SK-N-SH (cell line): ENCODE measurements at regions not wholly inside any gene's neighbourhood (a gene's known extent, or its start where the extent isn't known, plus 50 kb on each side); places are given as distances from the start of the nearest gene placed in this dataset.

Experiments used
- CTCF ChIA-PET: fragments of 300-600, 350-600 bp; formaldehyde crosslinking; extraction: SDS; loops from one replicate; lab custom pipeline; 2021; lab: Yijun Ruan, JAX
- POLR2A ChIA-PET: fragments of 350-600 bp; sonication (Branson Sonifier 250); formaldehyde crosslinking; extraction: SDS; loops from one replicate; lab custom pipeline; 2020; ENCODE audit warnings: antibody characterized with exemption, inconsistent platforms; lab: Yijun Ruan, JAX
- DNase-seq: peaks from one replicate; pipeline ENCODE4 v3.0.0; 2012
- H2AFZ ChIP-seq: fragments of 200-600 bp; sonication (generic); 2 replicates; pipeline ENCODE4 v1.8.1; 2016; ENCODE audit warnings: antibody characterized with exemption, mild to moderate bottlenecking, low read depth
- H3F3A ChIP-seq: fragments of 200-600 bp; sonication (generic); replicated peaks from 2 replicates; pipeline ENCODE3; 2016; ENCODE audit warnings: antibody characterized with exemption, mild to moderate bottlenecking; ENCODE audit not compliant: insufficient read depth
- H3K27ac ChIP-seq, 2 experiments: fragments of 200-500 bp in 1 of 2; fragments of 200-600 bp in 1 of 2; sonication (Bioruptor generic) in 1 of 2; sonication (generic), shearing (Covaris generic) in 1 of 2; 2 replicates each; pipeline versions ENCODE4 v1.5.1 to v1.6.1; 2014 to 2016; ENCODE audit warnings: low read depth in 2 of 2, inconsistent platforms in 1 of 2, low read length in 1 of 2, mild to moderate bottlenecking in 1 of 2, mixed read lengths in 1 of 2
- H3K27me3 ChIP-seq: fragments of 200-600 bp; sonication (generic), shearing (Covaris generic); 2 replicates; pipeline ENCODE4 v1.6.1; 2016; ENCODE audit warnings: mixed run types; ENCODE audit not compliant: insufficient read depth
- H3K36me3 ChIP-seq, 2 experiments: fragments of 200-500 bp in 1 of 2; fragments of 200-600 bp in 1 of 2; sonication (Bioruptor generic) in 1 of 2; sonication (generic) in 1 of 2; replicated peaks in 1 of 2; 2 replicates each; pipeline versions ENCODE3 to v1.5.1; 2014 to 2016; ENCODE audit warnings: low read length in 1 of 2, mild to moderate bottlenecking in 1 of 2; ENCODE audit not compliant: insufficient read depth in 2 of 2, control insufficient read depth in 1 of 2
- H3K4me1 ChIP-seq, 2 experiments: fragments of 200-500 bp in 1 of 2; fragments of 200-600 bp in 1 of 2; sonication (Bioruptor generic) in 1 of 2; sonication (generic), shearing (Covaris generic) in 1 of 2; 2 replicates each; pipeline versions ENCODE4 v1.5.1 to v1.6.1; 2014 to 2016; ENCODE audit warnings: low read depth in 1 of 2, low read length in 1 of 2, mixed run types in 1 of 2; ENCODE audit not compliant: insufficient read depth in 2 of 2, control insufficient read depth in 1 of 2
- H3K4me2 ChIP-seq: fragments of 200-600 bp; sonication (generic), shearing (Covaris generic); 2 replicates; pipeline ENCODE4 v1.6.1; 2017; ENCODE audit warnings: mixed run types
- H3K4me3 ChIP-seq, 2 experiments: fragments of 200-500 bp in 1 of 2; fragments of 200-600 bp in 1 of 2; sonication (Bioruptor generic) in 1 of 2; sonication (generic), shearing (Covaris generic) in 1 of 2; 2 replicates each; pipeline versions ENCODE4 v1.5.1 to v1.8.1; 2014 to 2016; ENCODE audit warnings: low read depth in 2 of 2, inconsistent platforms in 1 of 2, low read length in 1 of 2, mild to moderate bottlenecking in 1 of 2, mixed read lengths in 1 of 2, moderate library complexity in 1 of 2
- H3K79me2 ChIP-seq: fragments of 200-600 bp; sonication (generic); 2 replicates; pipeline ENCODE4 v1.8.1; 2017; ENCODE audit warnings: mild to moderate bottlenecking; ENCODE audit not compliant: insufficient read depth
- H3K9ac ChIP-seq: fragments of 200-600 bp; sonication (generic); 2 replicates; pipeline ENCODE4 v1.6.1; 2017; ENCODE audit warnings: mixed run types
- H3K9me2 ChIP-seq: fragments of 200-600 bp; sonication (generic); 2 replicates; pipeline ENCODE4 v1.6.1; 2017; ENCODE audit warnings: mixed run types
- H3K9me3 ChIP-seq: fragments of 200-600 bp; sonication (generic); 2 replicates; pipeline ENCODE4 v1.6.1; 2017; ENCODE audit warnings: mixed run types, mild to moderate bottlenecking, moderate library complexity
- H4K20me1 ChIP-seq: fragments of 200-600 bp; sonication (generic); 2 replicates; pipeline ENCODE4 v1.6.1; 2017; ENCODE audit warnings: mild to moderate bottlenecking, mixed run types; ENCODE audit not compliant: insufficient read depth
- CHD2 ChIP-seq: fragments of 150-350 bp; IDR thresholded peaks from 2 replicates; pipeline ENCODE4 v1.6.1; 2018; ENCODE audit warnings: low read length; ENCODE audit not compliant: partially characterized antibody
- CTCF ChIP-seq: fragments of 200-600 bp; sonication (generic); IDR thresholded peaks from 2 replicates; pipeline ENCODE4 v1.6.1; 2017; ENCODE audit warnings: antibody characterized with exemption, mild to moderate bottlenecking, moderate library complexity
- ELF1 ChIP-seq: IDR thresholded peaks from 2 replicates; pipeline ENCODE4 v1.4.0; 2012
- FOSL2 ChIP-seq: IDR thresholded peaks from 2 replicates; pipeline ENCODE4 v1.4.0; 2012; ENCODE audit warnings: low read depth, mild to moderate bottlenecking, moderate library complexity, borderline replicate concordance
- FOXM1 ChIP-seq: IDR thresholded peaks from 2 replicates; pipeline ENCODE4 v1.4.0; 2012; ENCODE audit warnings: low read depth, mild to moderate bottlenecking
- GABPA ChIP-seq: IDR thresholded peaks from 2 replicates; pipeline ENCODE4 v1.4.0; 2012; ENCODE audit warnings: low read depth, mild to moderate bottlenecking
- MAX ChIP-seq: IDR thresholded peaks from 2 replicates; pipeline ENCODE4 v1.4.0; 2012; ENCODE audit warnings: low read depth
- MEF2A ChIP-seq: IDR thresholded peaks from 2 replicates; pipeline ENCODE4 v1.4.0; 2012; ENCODE audit warnings: low read depth, borderline replicate concordance
- NRF1 ChIP-seq: IDR thresholded peaks from 2 replicates; pipeline ENCODE4 v1.6.1; 2012; ENCODE audit warnings: low read depth, mild to moderate bottlenecking, low read length
- RAD21 ChIP-seq: IDR thresholded peaks from 2 replicates; pipeline ENCODE4 v1.6.1; 2012; ENCODE audit warnings: mild to moderate bottlenecking, low read length
- RCOR1 ChIP-seq: fragments of 150-350 bp; IDR thresholded peaks from 2 replicates; pipeline ENCODE4 v1.6.1; 2017; ENCODE audit warnings: antibody characterized with exemption, low read length
- REST ChIP-seq: IDR thresholded peaks from 2 replicates; pipeline ENCODE4 v1.6.1; 2012; ENCODE audit warnings: mild to moderate bottlenecking, low read depth, low read length, moderate library complexity
- SIN3A ChIP-seq: IDR thresholded peaks from 2 replicates; pipeline ENCODE4 v1.6.1; 2012; ENCODE audit warnings: low read depth, mild to moderate bottlenecking, low read length, moderate library complexity, borderline replicate concordance
- SMC3 ChIP-seq: IDR thresholded peaks from 2 replicates; pipeline ENCODE4 v1.6.1; 2012; ENCODE audit warnings: low read depth, low read length, improper control_type of control experiment
- TEAD4 ChIP-seq: IDR thresholded peaks from 2 replicates; pipeline ENCODE4 v1.4.0; 2012; ENCODE audit warnings: mild to moderate bottlenecking, borderline replicate concordance; ENCODE audit not compliant: insufficient read depth
- YY1 ChIP-seq: IDR thresholded peaks from 2 replicates; pipeline ENCODE4 v1.4.0; 2012; ENCODE audit warnings: low read depth, mild to moderate bottlenecking
- whole genome bisulfite sequencing: methylation state at CpG from one replicate; pipeline ENCODE4 v1.1.6; 2017; ENCODE audit warnings: low lambda C conversion rate; 5-methylcytosine and 5-hydroxymethylcytosine counted together
- TF ChIP-seq, protein P1 (sequence below): IDR thresholded peaks from 2 replicates; pipeline ENCODE4; 2012
- TF ChIP-seq, protein P2 (sequence below): IDR thresholded peaks from 2 replicates; pipeline ENCODE4 v1.4.0; 2012; ENCODE audit warnings: low read depth, borderline replicate concordance
- TF ChIP-seq, protein P3 (sequence below): IDR thresholded peaks from 2 replicates; pipeline ENCODE4 v1.4.0; 2012; ENCODE audit warnings: low read depth, borderline replicate concordance

DNA sequence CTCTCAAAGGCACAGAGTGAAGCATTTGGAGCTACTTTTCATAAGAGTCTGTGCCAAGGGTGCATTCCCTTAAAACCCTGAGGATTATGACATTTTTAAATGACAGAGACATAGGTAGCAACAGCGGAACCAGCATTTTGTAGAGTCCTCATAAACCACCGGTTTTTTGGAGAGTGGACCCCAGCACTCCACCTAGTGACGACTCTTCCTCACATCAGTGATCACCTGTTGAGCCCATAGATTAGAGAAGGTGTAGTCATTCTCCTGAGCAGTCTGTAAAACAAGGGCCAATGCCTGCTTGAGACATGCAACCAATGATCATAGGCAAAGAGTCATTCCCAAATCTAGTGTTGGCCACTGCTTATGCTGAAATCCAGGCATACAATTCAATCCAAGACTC, 399.1 kb downstream of the GXYLT1 start:
- Histone ChIP-seq H3K4me3 (no peak overlapping the region), H3K27me3 (no peaks in the 10 kb centered on the region), H3K9ac (no peak overlapping the region), H3K27ac (no peak overlapping the region), H3F3A (no peaks in the 10 kb centered on the region), H3K36me3 (no peaks in the 10 kb centered on the region), H3K79me2 (no peaks in the 10 kb centered on the region), H2AFZ (no peak overlapping the region), H3K4me1 (no peaks in the 10 kb centered on the region), H3K9me2 (no peaks in the 10 kb centered on the region), H4K20me1 (no peaks in the 10 kb centered on the region), H3K4me2 (no peak overlapping the region), H3K9me3 (no peaks in the 10 kb centered on the region)
- TF ChIP-seq, protein P1, sequence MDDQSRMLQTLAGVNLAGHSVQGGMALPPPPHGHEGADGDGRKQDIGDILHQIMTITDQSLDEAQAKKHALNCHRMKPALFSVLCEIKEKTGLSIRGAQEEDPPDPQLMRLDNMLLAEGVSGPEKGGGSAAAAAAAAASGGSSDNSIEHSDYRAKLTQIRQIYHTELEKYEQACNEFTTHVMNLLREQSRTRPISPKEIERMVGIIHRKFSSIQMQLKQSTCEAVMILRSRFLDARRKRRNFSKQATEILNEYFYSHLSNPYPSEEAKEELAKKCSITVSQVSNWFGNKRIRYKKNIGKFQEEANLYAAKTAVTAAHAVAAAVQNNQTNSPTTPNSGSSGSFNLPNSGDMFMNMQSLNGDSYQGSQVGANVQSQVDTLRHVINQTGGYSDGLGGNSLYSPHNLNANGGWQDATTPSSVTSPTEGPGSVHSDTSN = no peak
- TF ChIP-seq GABPA (no peak), CHD2 (no peak), SIN3A (no peak), RAD21 (no peak), MAX (no peak), NRF1 (no peak), REST (no peak), SMC3 (no peak), ELF1 (no peak), CTCF (no peak), FOSL2 (no peak), FOXM1 (no peak), RCOR1 (no peak), MEF2A (no peak), YY1 (no peak), TEAD4 (no peak)
- TF ChIP-seq, protein P2, sequence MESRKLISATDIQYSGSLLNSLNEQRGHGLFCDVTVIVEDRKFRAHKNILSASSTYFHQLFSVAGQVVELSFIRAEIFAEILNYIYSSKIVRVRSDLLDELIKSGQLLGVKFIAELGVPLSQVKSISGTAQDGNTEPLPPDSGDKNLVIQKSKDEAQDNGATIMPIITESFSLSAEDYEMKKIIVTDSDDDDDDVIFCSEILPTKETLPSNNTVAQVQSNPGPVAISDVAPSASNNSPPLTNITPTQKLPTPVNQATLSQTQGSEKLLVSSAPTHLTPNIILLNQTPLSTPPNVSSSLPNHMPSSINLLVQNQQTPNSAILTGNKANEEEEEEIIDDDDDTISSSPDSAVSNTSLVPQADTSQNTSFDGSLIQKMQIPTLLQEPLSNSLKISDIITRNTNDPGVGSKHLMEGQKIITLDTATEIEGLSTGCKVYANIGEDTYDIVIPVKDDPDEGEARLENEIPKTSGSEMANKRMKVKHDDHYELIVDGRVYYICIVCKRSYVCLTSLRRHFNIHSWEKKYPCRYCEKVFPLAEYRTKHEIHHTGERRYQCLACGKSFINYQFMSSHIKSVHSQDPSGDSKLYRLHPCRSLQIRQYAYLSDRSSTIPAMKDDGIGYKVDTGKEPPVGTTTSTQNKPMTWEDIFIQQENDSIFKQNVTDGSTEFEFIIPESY = no peak
- TF ChIP-seq, protein P3, sequence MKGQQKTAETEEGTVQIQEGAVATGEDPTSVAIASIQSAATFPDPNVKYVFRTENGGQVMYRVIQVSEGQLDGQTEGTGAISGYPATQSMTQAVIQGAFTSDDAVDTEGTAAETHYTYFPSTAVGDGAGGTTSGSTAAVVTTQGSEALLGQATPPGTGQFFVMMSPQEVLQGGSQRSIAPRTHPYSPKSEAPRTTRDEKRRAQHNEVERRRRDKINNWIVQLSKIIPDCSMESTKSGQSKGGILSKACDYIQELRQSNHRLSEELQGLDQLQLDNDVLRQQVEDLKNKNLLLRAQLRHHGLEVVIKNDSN = no peak
- POLR2A ChIA-PET = no interaction called here
- CTCF ChIA-PET = no interaction called here
- DNase-seq = no peak
- 61% methylated on average over 3 of the region's 3 CpGs for WGBS
